Fibroblast of lung (primary cell): ENCODE measurements at regions not wholly inside any gene's neighbourhood (a gene's known extent, or its start where the extent isn't known, plus 50 kb on each side); places are given as distances from the start of the nearest gene placed in this dataset.
A peak's percentile ranks its signal among the peaks of the same experiment; 100 is the strongest.

Experiments
- DNase-seq, 2 donors: peaks; one replicate each; pipeline versions ENCODE4 v3.0.0 to v3.0.0-alpha.2; 2010; ENCODE audit warnings: low read depth in 2 of 2
- H2AFZ ChIP-seq: 2 replicates; pipeline ENCODE4 v1.5.1; 2012; ENCODE audit warnings: low read length, control low read depth, inconsistent platforms
- H3K27ac ChIP-seq: 2 replicates; pipeline ENCODE4 v1.5.1; 2011; ENCODE audit warnings: low read length, control low read depth; ENCODE audit not compliant: insufficient read depth
- H3K27me3 ChIP-seq: 2 replicates; pipeline ENCODE4 v1.5.1; 2011; ENCODE audit warnings: mild to moderate bottlenecking, low read length; ENCODE audit not compliant: control insufficient read depth, insufficient read depth
- H3K36me3 ChIP-seq: 2 replicates; pipeline ENCODE4 v1.5.1; 2011; ENCODE audit warnings: low read length; ENCODE audit not compliant: control insufficient read depth, insufficient read depth
- H3K4me1 ChIP-seq: 2 replicates; pipeline ENCODE4 v1.5.1; 2011; ENCODE audit warnings: low read length; ENCODE audit not compliant: control insufficient read depth, insufficient read depth; ENCODE audit errors: extremely low read depth
- H3K4me2 ChIP-seq: 2 replicates; pipeline ENCODE4 v1.5.1; 2011; ENCODE audit warnings: low read length, control low read depth; ENCODE audit not compliant: insufficient read depth; ENCODE audit errors: extremely low read depth
- H3K4me3 ChIP-seq, 4 experiments: fragments of 200-600 bp in 1 of 4; sonication (generic) in 1 of 4; replicated peaks in 1 of 4; 2 replicates each; pipeline ENCODE4 v1.5.1; 2011 to 2016; ENCODE audit warnings: low read length in 4 of 4, low read depth in 3 of 4, mild to moderate bottlenecking in 3 of 4, control low read depth in 2 of 4, inconsistent platforms in 1 of 4, mixed read lengths in 1 of 4; ENCODE audit not compliant: insufficient read depth in 1 of 4; ENCODE audit errors: control extremely low read depth in 1 of 4
- H3K79me2 ChIP-seq: 2 replicates; pipeline ENCODE4 v1.5.1; 2012; ENCODE audit warnings: mild to moderate bottlenecking, low read length, inconsistent platforms; ENCODE audit not compliant: control insufficient read depth, insufficient read depth
- H3K9ac ChIP-seq: 2 replicates; pipeline ENCODE4 v1.5.1; 2011; ENCODE audit warnings: mild to moderate bottlenecking, low read length, control low read depth; ENCODE audit not compliant: insufficient read depth
- H3K9me3 ChIP-seq: 2 replicates; pipeline ENCODE4 v1.5.1; 2012; ENCODE audit warnings: low read depth, low read length; ENCODE audit not compliant: control insufficient read depth, insufficient read depth
- H4K20me1 ChIP-seq: 2 replicates; pipeline ENCODE4 v1.5.1; 2011; ENCODE audit warnings: low read length; ENCODE audit not compliant: control insufficient read depth, insufficient read depth; ENCODE audit errors: extremely low read depth
- CTCF ChIP-seq, 2 donors: IDR thresholded peaks in 1 of 2; conservative IDR thresholded peaks in 1 of 2; 1 replicate in 1 of 2; 2 replicates in 1 of 2; pipeline ENCODE4 v1.5.1; 2011 to 2012; ENCODE audit warnings: low read length in 2 of 2, control low read depth in 1 of 2, inconsistent platforms in 1 of 2, low read depth in 1 of 2, mild to moderate bottlenecking in 1 of 2
- EZH2 ChIP-seq: IDR thresholded peaks from 2 replicates; pipeline ENCODE4 v1.5.1; 2012; ENCODE audit warnings: low read length, control low read depth, mild to moderate bottlenecking; ENCODE audit errors: missing control alignments

- H2AFZ ChIP-seq = no peak overlapping the region
- H3K79me2 ChIP-seq = no peaks in the 10 kb centered on the region
- H3K9me3 ChIP-seq = no peaks in the 10 kb centered on the region
- H3K27me3 ChIP-seq = no peaks in the 10 kb centered on the region
- no peaks in the 10 kb centered on the region for H3K36me3 ChIP-seq
- TF ChIP-seq CTCF (conservative IDR thresholded peaks at IDR 0.05 in 1 of 2, IDR thresholded peaks at IDR 0.05 in 1 of 2; ENCODE audit: low read depth in 1 of 2, low read length in 2 of 2) (no peak), EZH2 (no peak)
- peaks cover 2% of the 10 kb centered on the region for H3K4me1 ChIP-seq
- no peak overlapping the region for H3K4me2 ChIP-seq
- peaks cover 1% of the 10 kb centered on the region for H4K20me1 ChIP-seq
- H3K4me3 ChIP-seq = no peak overlapping the region
- DNase-seq = no peak
- H3K9ac ChIP-seq = no peak overlapping the region
- H3K27ac ChIP-seq = no peak overlapping the region
Observed at GRCh38 chr5:110082863-110083262, 393.1 kb downstream of the MAN2A1 start.

- no peak for DNase-seq
- Histone ChIP-seq H3K27me3 (no peaks in the 10 kb centered on the region), H3K4me3 (no peak overlapping the region), H3K9ac (no peak overlapping the region), H3K9me3 (no peaks in the 10 kb centered on the region), H3K4me2 (no peak overlapping the region), H2AFZ (no peak overlapping the region), H3K36me3 (no peaks in the 10 kb centered on the region), H3K27ac (no peak overlapping the region), H3K4me1 (peaks cover 2% of the 10 kb centered on the region), H3K79me2 (no peaks in the 10 kb centered on the region), H4K20me1 (peaks cover 1% of the 10 kb centered on the region)
- TF ChIP-seq CTCF (conservative IDR thresholded peaks at IDR 0.05 in 1 of 2, IDR thresholded peaks at IDR 0.05 in 1 of 2; ENCODE audit: low read depth in 1 of 2, low read length in 2 of 2) (no peak), EZH2 (no peak)
Observed at GRCh38 chr5:110085826-110086225, 396.1 kb downstream of the MAN2A1 start.

GRCh38 chr5:110086658-110087388 lies 397.1 kb downstream of the MAN2A1 start:
- Histone ChIP-seq H3K9me3 (no peaks in the 10 kb centered on the region), H3K27me3 (no peaks in the 10 kb centered on the region), H4K20me1 (peaks cover 1% of the 10 kb centered on the region), H3K27ac (no peak overlapping the region), H3K4me2 (no peak overlapping the region), H3K79me2 (no peaks in the 10 kb centered on the region), H2AFZ (no peak overlapping the region), H3K36me3 (no peaks in the 10 kb centered on the region), H3K9ac (no peak overlapping the region), H3K4me3 (no peak overlapping the region), H3K4me1 (peaks cover 2% of the 10 kb centered on the region)
- no peak for TF ChIP-seq EZH2
- TF ChIP-seq CTCF (conservative IDR thresholded peaks at IDR 0.05 in 1 of 2, IDR thresholded peaks at IDR 0.05 in 1 of 2; ENCODE audit: low read depth in 1 of 2, low read length in 2 of 2) = no peak
- peak; percentile 96 to 98 for DNase-seq
